Stimulated activated CD8-positive, alpha-beta memory T cell treated with anti-CD3 and anti-CD28 coated beads, Interleukin-15, amount 100 ng/mL, for 48 hours (primary cell): ENCODE measurements at regions not wholly inside any gene's neighbourhood (a gene's known extent, or its start where the extent isn't known, plus 50 kb on each side); places are given as distances from the start of the nearest gene placed in this dataset.
"Not testable (repeated sequence)": the region's sequence is repeated elsewhere in the genome, so short reads cannot be mapped to it uniquely, and the experiment has no call there.

Experiments
- DNase-seq, 2 donors: peaks; one replicate each; pipeline ENCODE4 v3.0.0-alpha.2; 2020; ENCODE audit warnings: low read depth in 2 of 2

DNA sequence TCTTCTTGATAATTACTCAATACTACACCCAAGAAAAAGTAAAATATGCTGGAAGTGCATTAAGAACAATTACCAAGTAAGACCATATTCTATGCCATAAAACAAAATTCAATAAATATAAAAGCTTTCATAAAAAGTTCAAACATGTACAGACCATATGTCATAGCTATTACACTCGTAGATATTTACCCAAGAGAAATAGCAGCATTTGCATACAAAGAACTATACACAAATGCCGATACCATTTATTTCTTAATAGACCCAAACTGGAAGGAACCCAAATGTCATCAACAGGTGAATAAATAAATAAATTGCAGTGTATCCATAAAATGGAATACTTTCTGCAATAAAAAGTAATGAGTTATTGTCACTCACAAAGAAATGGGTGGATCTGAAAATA lies 78.3 kb upstream of the SLC16A7 start:
- no peak for DNase-seq

DNA sequence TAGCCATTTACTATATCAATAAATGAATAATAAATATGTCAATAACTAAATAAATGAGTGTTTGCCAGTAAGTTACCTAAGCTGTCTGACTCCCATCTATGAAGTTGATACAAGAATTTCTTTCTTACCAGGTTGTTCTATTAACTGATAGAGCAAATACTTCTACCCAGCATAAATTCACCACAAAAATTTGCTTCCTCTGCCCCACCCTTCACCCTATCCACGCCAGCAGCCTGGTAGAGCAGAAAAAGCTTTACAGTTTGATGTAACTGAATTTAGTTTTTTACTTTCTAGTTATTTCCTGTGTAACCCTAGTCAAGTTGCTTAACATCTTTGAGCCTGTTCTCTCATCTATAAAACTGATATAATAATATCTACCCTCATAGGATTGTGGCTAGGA lies 94.9 kb upstream of the SLC16A7 start:
- DNase-seq: no peak

- no peak for DNase-seq
Observed at GRCh38 chr12:59500335-59500734, 95.5 kb upstream of the SLC16A7 start.

- no peak for DNase-seq
Observed at GRCh38 chr12:59499774-59500173, 96.1 kb upstream of the SLC16A7 start.

- no peak for DNase-seq
Observed at GRCh38 chr12:59494617-59495016, 101.2 kb upstream of the SLC16A7 start.

DNA sequence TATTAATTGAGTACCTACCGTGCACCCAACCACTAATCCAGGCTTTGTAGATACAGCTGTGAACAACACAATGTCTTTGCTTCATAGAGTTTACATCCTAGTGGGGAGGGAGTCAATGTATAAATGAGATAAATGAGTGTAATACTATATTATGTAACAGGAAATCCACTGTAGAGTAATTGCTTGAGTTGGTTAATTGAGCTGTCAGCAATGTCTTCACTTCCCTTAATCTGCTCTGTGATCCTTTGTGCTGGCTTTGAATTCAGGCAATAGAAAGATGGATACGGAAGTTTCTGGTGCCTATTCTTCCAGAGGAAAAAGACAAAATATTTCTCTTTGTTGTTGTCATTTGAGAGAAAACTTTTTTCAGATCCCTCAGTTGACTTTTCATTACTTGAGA lies 104.0 kb upstream of the SLC16A7 start:
- no peak for DNase-seq

- DNase-seq: no peak
Observed at GRCh38 chr12:59486827-59487226, 109.0 kb upstream of the SLC16A7 start.

DNA sequence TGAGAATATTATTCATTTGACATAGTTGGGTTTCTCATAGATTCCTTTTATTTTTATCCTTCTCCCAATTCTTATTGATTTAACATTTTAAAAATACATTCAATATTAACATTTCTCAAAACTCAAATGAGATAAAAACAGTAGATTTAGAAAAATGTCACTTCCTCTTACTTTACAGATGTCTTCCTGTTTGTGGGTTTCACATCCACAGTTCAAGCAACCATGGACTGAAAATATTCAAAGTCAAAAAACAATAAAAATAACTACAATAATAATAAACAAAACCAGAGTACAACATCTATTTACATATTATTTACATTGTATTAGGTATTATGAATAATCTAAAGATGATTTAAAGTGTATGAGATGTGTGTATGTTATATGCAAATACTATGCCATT lies 111.3 kb upstream of the SLC16A7 start:
- DNase-seq: no peak

GRCh38 chr12:59474236-59474635 lies 121.6 kb upstream of the SLC16A7 start:
- DNase-seq: not testable (repeated sequence)

DNA sequence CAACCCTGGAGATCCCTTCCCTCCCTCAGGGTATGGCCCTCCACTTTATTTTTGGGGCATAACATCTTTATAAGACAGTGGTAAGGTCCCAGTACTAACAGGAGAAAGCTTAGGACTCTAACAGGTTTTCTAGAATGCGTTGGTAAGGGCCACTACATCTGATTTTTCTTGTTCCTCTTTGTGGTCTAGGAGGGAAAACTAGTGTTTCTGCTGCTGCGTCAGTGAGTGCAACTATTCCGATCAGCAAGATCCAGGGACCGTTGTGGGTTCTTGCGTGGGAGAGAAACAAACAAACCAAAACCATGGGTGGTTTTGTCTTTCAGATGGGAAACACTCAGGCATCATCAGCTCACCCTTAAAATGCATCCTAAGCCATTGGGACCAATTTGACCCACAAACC lies 123.6 kb upstream of the SLC16A7 start:
- no peak for DNase-seq

GRCh38 chr12:59459966-59460660 lies 135.7 kb upstream of the SLC16A7 start:
- no peak for DNase-seq

DNA sequence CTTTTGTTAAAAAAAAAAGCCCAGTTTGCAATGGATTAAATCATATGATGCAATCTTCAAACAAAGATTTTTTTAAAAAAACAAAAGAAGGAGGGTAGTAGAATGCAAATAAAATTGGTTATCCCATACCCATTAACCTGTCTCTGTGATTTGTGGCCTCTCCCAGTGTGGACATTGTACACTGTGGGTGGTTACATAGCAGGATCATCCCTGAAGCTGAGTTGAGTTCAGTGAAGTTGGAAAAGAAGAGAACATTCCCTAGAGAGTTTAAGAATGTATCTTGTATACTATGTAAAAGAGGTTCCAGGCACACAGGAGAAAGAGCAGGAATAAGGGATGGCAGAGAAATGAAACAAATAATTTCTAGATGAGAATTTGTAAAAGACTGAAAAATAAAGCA lies 142.4 kb upstream of the SLC16A7 start:
- no peak for DNase-seq

DNA sequence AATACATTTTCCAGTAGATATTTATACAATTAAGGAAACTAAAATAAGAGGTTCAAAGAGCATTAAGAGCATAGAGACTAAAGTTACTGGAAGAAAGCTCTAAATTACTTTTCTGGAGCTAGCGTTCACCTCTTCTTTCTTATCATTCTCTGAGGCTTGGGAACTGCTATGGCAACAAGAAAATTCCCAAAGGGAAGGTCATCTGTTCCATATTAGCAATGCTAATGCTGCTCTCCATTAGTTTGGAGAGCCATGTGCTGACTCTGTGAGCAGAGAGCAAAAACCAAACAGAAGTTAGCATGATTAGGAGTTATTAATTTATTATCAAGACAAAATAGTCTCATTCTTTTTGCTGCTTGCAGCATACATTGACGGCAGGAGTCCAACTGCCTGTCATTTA lies 143.1 kb upstream of the SLC16A7 start:
- DNase-seq: no peak

DNA sequence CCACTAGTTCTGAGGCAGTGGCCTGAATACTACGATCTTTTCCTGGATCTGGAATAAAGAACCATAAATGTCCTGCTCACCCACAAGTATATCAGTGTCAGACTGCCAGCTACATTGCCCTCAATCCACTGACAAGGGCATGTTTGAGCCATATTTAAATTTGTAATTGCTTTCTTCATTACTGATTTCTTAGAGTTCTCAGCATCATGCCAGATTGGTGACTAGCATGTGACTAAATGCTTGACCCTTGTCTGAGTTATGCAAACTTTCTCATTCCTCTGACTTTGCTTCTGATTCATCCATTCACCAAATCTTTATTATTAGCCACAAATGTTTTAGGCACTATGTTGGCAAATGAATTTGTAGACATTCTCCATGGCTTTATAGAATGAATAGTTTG lies 143.6 kb upstream of the SLC16A7 start:
- DNase-seq: no peak

DNA sequence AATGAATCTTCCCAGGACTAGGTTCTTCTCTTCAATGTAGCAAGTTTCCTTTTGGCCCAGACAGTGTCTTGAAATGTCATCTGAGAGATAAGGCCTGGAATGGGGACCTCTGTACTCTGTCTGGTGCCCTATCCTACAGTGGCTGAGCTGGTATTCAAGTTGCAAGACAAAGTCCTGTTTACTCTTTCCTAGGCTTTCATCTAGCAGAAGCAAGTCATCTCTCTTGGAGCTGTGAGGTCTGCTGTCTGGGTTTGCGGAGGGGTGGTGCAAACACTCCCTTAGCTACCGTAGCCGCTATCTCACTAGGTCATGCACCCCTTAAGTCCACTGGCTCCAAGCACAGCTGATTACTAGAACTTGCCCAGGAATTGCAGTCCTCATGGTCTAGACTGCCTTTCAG lies 149.7 kb upstream of the SLC16A7 start:
- no peak for DNase-seq

DNA sequence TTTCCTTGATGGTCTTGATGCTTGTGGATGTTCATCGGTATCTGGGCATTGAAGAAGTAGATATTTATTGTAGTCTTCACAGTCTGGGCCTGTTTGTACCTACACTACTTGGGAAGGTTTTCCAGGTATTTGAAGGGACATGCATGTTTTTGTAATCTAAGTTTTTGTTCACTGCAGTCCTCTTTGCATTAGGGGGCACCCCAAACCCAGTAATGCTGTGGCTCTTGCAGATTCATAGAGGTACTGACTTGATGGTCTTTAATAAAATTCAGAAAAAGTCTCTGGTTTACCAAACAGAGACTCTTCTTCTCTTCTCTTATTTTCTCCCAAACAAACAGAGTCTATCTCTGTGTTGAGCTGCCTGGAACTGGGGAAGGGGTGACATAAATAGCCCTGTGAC lies 150.9 kb upstream of the SLC16A7 start:
- DNase-seq: no peak

GRCh38 chr12:59432057-59432456 lies 163.8 kb upstream of the SLC16A7 start:
- no peak for DNase-seq

GRCh38 chr12:59431266-59431665 lies 164.6 kb upstream of the SLC16A7 start:
- no peak for DNase-seq

GRCh38 chr12:59429766-59430165 lies 166.1 kb upstream of the SLC16A7 start:
- DNase-seq: no peak

DNA sequence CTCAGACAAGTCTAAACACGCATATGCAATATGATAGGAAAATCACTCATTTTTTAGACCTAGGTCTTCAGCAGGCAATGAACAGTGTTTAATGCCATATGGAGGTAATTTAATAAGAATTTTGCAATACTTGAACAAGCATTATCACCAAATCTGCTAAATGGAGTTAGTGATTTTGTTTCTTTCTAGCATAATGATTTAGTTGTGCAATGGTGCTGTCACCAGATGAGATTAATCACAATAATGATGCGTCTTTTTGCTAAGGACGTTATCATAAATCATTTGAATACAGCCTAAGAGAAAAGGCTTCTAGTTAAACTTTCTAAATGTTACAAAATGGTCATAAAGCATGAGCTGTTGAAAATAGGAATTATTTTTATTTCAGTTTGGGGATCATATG lies 170.0 kb upstream of the SLC16A7 start:
- no peak for DNase-seq

DNA sequence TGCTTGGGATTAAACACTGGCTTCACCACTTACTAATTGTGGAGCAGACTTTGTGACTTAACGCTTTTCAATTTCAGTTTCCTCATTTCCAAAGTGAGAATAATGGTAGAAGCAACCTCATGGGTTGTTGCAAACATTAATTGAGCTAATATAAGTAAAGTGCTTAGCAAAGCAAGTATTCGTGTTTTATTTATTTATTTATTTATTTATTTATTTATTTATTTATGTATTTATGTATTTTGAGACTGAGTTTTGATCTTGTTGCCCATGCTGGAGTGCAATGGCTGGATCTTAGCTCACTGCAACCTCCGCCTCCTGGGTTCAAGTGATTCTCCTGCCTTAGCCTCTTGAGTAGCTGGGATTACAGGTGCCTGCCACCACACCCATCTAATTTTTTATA lies 171.2 kb upstream of the SLC16A7 start:
- DNase-seq: not testable (repeated sequence)

- DNase-seq: no peak
Observed at GRCh38 chr12:59414051-59414450, 181.8 kb upstream of the SLC16A7 start.

GRCh38 chr12:59408431-59408830 lies 187.4 kb upstream of the SLC16A7 start:
- DNase-seq: no peak

DNA sequence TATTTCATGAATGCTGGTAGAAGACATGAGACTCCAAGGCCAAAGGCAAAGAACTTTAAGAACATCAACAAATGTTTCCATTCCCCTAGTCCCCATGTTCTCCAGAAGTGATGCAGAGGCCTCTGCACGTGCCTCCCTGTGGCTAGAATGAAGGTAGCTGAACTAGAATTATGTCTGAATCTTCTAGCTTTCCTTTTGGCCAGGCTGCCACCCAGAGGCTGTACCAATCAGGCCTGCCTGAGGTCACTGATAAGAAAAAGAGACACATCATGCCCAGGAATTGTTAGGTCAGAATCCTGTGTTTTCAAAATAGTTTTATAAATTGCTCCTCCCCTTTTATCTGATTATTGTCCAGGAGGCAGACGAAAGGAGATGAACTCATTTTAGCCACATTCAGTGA lies 188.0 kb upstream of the SLC16A7 start:
- DNase-seq: no peak
